HL-60 (cell line): ENCODE measurements at regions not wholly inside any gene's neighbourhood (a gene's known extent, or its start where the extent isn't known, plus 50 kb on each side); places are given as distances from the start of the nearest gene placed in this dataset.

ENCODE experiments used
- REST ChIP-seq: IDR thresholded peaks from 2 replicates; pipeline ENCODE4 v1.6.1; 2012; ENCODE audit warnings: low read depth; ENCODE audit not compliant: insufficient replicate concordance
- TF ChIP-seq, protein P1 (sequence below): IDR thresholded peaks from one replicate; pipeline ENCODE4 v1.5.1; 2011; ENCODE audit warnings: low read length, control low read depth, inconsistent platforms; ENCODE audit not compliant: insufficient read depth

GRCh38 chr1:99180915-99181314 lies 83.4 kb upstream of the PLPPR4 start:
- TF ChIP-seq REST = no peak
- TF ChIP-seq, protein P1, sequence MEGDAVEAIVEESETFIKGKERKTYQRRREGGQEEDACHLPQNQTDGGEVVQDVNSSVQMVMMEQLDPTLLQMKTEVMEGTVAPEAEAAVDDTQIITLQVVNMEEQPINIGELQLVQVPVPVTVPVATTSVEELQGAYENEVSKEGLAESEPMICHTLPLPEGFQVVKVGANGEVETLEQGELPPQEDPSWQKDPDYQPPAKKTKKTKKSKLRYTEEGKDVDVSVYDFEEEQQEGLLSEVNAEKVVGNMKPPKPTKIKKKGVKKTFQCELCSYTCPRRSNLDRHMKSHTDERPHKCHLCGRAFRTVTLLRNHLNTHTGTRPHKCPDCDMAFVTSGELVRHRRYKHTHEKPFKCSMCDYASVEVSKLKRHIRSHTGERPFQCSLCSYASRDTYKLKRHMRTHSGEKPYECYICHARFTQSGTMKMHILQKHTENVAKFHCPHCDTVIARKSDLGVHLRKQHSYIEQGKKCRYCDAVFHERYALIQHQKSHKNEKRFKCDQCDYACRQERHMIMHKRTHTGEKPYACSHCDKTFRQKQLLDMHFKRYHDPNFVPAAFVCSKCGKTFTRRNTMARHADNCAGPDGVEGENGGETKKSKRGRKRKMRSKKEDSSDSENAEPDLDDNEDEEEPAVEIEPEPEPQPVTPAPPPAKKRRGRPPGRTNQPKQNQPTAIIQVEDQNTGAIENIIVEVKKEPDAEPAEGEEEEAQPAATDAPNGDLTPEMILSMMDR = no peak
